SJSA1 (cell line): ENCODE measurements at regions not wholly inside any gene's neighbourhood (a gene's known extent, or its start where the extent isn't known, plus 50 kb on each side); places are given as distances from the start of the nearest gene placed in this dataset.
"Not testable (repeated sequence)": the region's sequence is repeated elsewhere in the genome, so short reads cannot be mapped to it uniquely, and the experiment has no call there.

ENCODE experiments used
- DNase-seq, 2 experiments: peaks; one replicate each; pipeline ENCODE4 v3.0.0-alpha.2; 2015 to 2020; ENCODE audit warnings: low spot score in 2 of 2, low read depth in 1 of 2
- H3K27ac ChIP-seq: fragments of 250-450 bp; sonication (Bioruptor Pico); 2 replicates; pipeline ENCODE4 v1.5.1; 2020; ENCODE audit warnings: mild to moderate bottlenecking, moderate library complexity
- H3K27me3 ChIP-seq: fragments of 250-450 bp; sonication (Bioruptor Pico); replicated peaks from 2 replicates; pipeline ENCODE4 v1.5.1; 2020; ENCODE audit warnings: mild to moderate bottlenecking, moderate library complexity
- H3K36me3 ChIP-seq: fragments of 250-450 bp; sonication (Bioruptor Pico); 2 replicates; pipeline ENCODE4 v1.5.1; 2020; ENCODE audit warnings: mild to moderate bottlenecking
- H3K4me1 ChIP-seq: fragments of 250-450 bp; sonication (Bioruptor Pico); replicated peaks from 2 replicates; pipeline ENCODE4 v1.6.1; 2021; ENCODE audit warnings: mild to moderate bottlenecking
- H3K4me3 ChIP-seq: fragments of 250-450 bp; sonication (Bioruptor Pico); 2 replicates; pipeline ENCODE4 v1.5.1; 2020; ENCODE audit warnings: mild to moderate bottlenecking
- H3K9me3 ChIP-seq: fragments of 250-450 bp; sonication (Bioruptor Pico); replicated peaks from 2 replicates; pipeline ENCODE4 v1.5.1; 2020; ENCODE audit warnings: mild to moderate bottlenecking

GRCh38 chr3:87555290-87555689, 278.9 kb upstream of the POU1F1 start:
- no peaks in the 10 kb centered on the region for H3K4me1 ChIP-seq
- no peak for DNase-seq
- no peaks in the 10 kb centered on the region for H3K27me3 ChIP-seq

DNA sequence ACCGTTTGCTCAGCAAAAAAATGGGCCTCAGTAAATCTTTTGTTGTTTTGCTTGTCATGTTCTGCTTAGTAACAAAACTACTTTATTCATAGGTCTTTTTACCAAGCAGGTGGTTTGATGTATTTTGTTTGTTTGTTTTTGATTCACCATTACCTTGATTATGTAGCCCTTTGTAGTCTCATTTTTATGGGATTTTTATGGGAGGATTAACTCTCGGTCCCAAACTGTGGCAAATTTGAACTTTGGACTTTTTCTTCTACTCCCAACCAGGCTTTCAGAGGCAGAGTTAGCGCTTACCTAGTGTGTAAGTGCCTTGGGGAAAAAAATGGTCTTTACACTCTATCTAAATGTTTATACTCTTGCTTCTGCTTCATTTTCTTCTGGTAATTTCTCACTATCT, 276.7 kb upstream of the POU1F1 start:
- DNase-seq, result no peak
- Histone ChIP-seq H3K9me3 (no peaks in the 10 kb centered on the region), H3K36me3 (no peaks in the 10 kb centered on the region), H3K4me3 (no peak overlapping the region), H3K27ac (no peak overlapping the region), H3K4me1 (no peaks in the 10 kb centered on the region), H3K27me3 (no peaks in the 10 kb centered on the region; the same call in 1 of the 2 replicates)

More at GRCh38 chr3:87555290-87555689, 278.9 kb upstream of the POU1F1 start:
- Histone ChIP-seq H3K4me3 (no peak overlapping the region), H3K36me3 (no peaks in the 10 kb centered on the region), H3K27ac (no peak overlapping the region), H3K9me3 (no peaks in the 10 kb centered on the region)

DNA sequence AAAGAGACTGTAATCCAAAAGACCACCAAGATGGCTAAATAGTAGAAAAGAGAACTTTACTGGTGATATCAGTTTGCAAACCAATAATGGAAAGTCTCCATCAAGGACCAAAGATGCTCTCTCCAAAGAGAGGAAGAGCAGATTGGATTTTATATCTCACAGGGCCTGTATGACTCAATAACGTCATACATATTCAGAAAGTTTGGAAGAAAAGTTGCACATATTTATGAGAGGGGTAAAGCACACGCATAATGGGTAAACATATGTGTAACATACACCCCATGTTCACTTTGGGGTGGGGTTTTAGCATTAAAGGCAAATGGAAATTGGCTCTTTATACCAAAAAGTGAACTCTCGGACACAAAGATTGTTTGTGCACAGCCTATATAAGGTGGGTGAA, 274.5 kb upstream of the POU1F1 start:
- no peak for DNase-seq
- Histone ChIP-seq H3K4me3 (no peak overlapping the region), H3K9me3 (no peaks in the 10 kb centered on the region), H3K4me1 (no peaks in the 10 kb centered on the region), H3K27ac (no peak overlapping the region), H3K36me3 (no peaks in the 10 kb centered on the region), H3K27me3 (no peaks in the 10 kb centered on the region; the same call in 1 of the 2 replicates)

DNA sequence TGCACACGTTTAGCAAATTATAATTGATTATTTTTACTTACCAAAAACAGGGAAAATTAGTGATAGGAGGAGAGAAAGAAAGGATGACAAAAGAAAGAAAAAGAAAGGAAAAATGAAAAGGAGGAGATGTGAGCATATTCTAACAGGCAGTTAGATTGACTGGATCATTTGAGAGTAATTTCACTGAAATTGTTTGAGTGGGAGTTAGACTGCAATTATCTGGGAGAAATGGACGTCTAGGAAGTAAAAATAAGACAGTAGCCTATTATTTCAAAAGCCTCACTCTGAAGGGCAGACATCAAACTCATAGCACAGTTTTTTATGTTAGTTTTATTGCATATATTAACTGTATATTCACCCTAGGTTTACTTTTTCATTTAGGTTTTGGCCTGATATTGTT, 272.8 kb upstream of the POU1F1 start:
- Histone ChIP-seq H3K27ac (no peak overlapping the region), H3K36me3 (no peaks in the 10 kb centered on the region), H3K9me3 (no peaks in the 10 kb centered on the region), H3K4me1 (no peaks in the 10 kb centered on the region), H3K27me3 (no peaks in the 10 kb centered on the region; the same call in 1 of the 2 replicates), H3K4me3 (no peak overlapping the region)
- no peak for DNase-seq

DNA sequence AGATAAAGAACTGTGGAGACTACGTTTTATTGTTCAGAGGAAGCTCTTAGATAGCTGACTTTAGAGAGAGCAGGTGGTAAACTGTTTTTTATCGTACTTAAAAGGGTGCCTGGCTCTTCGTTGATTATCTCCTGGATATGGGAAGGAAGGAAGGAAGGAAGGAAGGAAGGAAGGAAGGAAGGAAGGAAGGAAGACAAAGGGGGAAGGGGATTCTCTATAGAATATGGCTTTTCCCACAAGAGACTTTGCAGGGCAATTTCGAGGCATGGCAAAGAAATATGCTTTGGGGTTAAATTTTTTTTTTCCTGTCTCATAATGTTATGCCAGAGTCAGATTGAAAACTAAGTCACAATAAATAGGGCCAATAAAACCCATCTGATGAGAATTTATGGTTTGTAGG, 271.9 kb upstream of the POU1F1 start:
- Histone ChIP-seq H3K27ac (no peak overlapping the region), H3K27me3 (no peaks in the 10 kb centered on the region; the same call in 1 of the 2 replicates), H3K4me3 (no peak overlapping the region), H3K36me3 (no peaks in the 10 kb centered on the region), H3K9me3 (no peaks in the 10 kb centered on the region), H3K4me1 (no peaks in the 10 kb centered on the region)
- no peak for DNase-seq

DNA sequence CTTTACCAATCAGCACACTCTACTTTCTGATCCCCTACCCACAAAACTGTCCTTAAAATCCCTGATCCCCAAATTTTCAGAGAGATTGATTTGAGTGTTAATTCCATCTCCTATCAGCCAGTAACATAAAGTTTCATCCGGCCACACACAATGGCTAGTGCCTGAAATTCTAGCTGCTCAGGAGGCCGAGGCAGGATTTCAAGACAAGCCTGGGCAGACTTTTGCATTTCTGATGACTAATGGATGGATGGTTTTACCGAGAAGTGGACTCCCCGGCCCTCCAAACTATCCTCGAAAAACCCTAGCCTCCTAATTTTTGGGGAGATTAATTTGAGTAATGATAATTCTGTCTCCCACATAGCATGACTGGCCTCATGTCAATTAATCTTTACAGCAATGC, 269.8 kb upstream of the POU1F1 start:
- no peak for DNase-seq
- Histone ChIP-seq H3K4me3 (no peak overlapping the region), H3K36me3 (no peaks in the 10 kb centered on the region)

DNA sequence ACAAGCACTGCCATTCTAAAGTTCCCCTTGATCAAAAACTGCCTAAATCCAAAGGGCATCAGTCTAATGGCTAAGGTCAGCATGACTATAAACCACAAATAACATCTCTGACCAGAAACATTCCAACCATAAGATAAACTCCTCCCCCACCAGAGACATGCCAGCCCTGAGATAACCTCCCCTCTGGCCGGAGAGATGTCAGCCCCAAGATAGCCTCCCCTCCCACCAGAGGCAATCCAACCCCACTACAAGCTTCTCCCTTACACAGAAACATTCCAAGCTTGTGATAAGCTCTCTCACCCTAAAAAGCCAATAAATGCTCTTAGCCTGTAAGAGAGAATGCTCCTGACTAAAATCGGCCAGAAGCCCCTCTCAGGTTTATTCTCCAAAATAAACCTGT, 267.0 kb upstream of the POU1F1 start:
- H3K27me3 ChIP-seq, H3K9me3 ChIP-seq: not testable (repeated sequence)

More for the DNA sequence above, 269.8 kb upstream of the POU1F1 start:
- H3K9me3 ChIP-seq, result no peaks in the 10 kb centered on the region
- H3K27me3 ChIP-seq, result no peaks in the 10 kb centered on the region; the same call in 1 of the 2 replicates
- H3K27ac ChIP-seq, result no peak overlapping the region
- no peaks in the 10 kb centered on the region for H3K4me1 ChIP-seq

DNA sequence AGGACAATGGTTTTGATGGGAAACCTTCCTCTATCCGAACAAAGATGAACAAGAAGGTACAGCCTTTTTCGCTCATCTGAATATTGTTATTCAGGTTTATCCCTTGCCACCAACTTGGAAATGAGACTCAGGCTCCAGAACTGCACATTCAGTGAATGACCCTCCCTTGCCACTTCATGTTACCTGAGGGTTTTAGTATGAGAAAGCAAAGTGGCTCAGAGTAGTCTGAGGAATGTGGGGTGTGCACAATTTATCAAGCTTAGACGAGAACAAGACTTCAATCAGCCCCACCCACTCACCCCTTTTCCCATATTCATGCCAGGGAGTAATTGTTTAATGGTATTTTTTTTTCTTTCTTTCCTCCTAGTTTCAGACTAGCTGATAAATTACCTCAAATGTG, 265.3 kb upstream of the POU1F1 start:
- Histone ChIP-seq H3K27me3 (no peaks in the 10 kb centered on the region), H3K4me3 (no peak overlapping the region), H3K27ac (no peak overlapping the region), H3K36me3 (no peaks in the 10 kb centered on the region), H3K4me1 (no peaks in the 10 kb centered on the region), H3K9me3 (no peaks in the 10 kb centered on the region)
- no peak for DNase-seq

More for the DNA sequence above, 267.0 kb upstream of the POU1F1 start:
- H3K4me3 ChIP-seq, H3K27ac ChIP-seq, DNase-seq, H3K36me3 ChIP-seq, H3K4me1 ChIP-seq: not testable (repeated sequence)

- DNase-seq, H3K36me3 ChIP-seq, H3K9me3 ChIP-seq, H3K4me3 ChIP-seq, H3K27me3 ChIP-seq, H3K27ac ChIP-seq, H3K4me1 ChIP-seq: not testable (repeated sequence)
Measured at GRCh38 chr3:87538722-87539121, 262.3 kb upstream of the POU1F1 start.

DNA sequence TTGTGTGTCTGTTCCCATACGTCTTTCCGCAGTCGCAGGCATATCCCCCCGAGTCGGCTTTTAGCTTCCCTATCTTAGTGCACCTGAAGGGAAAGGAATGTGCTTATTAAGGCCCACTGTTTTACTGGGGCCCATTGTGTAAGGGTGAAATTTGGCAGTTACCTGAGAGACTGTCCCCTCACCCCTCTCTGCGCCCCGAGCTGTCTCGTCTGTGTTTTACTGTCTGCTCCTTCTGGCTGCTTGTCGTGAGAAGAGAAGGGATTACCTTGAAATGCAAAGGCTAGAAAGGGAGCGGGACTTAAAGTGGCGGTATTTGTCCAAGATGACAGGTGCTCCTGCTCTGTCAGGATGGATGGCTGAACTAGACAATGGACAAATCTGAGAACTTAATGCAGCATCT, 233.0 kb upstream of the POU1F1 start:
- Histone ChIP-seq H3K27ac (no peak overlapping the region), H3K9me3 (no peaks in the 10 kb centered on the region), H3K4me3 (no peak overlapping the region), H3K4me1 (no peaks in the 10 kb centered on the region), H3K27me3 (no peaks in the 10 kb centered on the region), H3K36me3 (no peaks in the 10 kb centered on the region)
- DNase-seq, result no peak

DNA sequence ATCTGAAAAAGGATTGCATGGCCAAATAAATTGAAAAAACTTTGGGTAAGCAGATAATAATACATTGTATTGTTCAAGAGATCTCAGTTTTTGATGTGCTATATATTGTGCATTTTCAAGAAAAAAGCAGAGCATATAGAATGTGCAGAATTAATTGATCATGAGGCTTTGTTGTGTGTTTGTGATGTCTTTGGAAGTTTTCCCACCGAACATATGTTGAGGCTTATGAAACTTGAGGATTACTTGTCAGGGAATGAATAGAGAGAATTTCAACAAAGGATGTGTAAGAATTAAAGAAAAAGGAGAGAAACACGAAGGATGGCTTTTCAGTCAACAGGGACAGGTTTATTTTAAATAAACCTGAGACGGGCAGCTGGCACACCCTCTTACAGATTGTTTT, 232.5 kb upstream of the POU1F1 start:
- no peaks in the 10 kb centered on the region for H3K27me3 ChIP-seq
- H3K9me3 ChIP-seq, result no peaks in the 10 kb centered on the region
- DNase-seq, result no peak
- H3K27ac ChIP-seq, result no peak overlapping the region
- no peaks in the 10 kb centered on the region for H3K4me1 ChIP-seq
- no peak overlapping the region for H3K4me3 ChIP-seq
- no peaks in the 10 kb centered on the region for H3K36me3 ChIP-seq

DNA sequence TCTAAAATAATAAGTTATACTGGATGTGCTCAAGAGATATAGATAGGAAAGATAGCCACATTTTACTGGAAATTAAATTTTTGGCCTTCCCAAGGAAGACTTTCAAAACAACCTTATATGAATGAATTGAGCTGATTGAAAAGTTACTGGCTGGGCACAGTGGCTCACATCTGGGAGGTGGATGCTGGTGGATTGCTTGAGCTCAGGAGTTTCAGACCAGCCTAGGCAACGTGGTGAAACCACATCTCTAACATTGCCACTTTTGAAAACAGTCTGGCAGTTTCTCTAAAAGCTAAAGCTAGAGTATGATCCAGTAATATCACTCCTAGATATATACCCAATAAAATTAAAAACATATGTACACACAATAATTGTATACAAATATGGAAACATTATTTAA, 231.4 kb upstream of the POU1F1 start:
- no peak overlapping the region for H3K4me3 ChIP-seq
- no peaks in the 10 kb centered on the region for H3K4me1 ChIP-seq
- H3K9me3 ChIP-seq, result no peaks in the 10 kb centered on the region

DNA sequence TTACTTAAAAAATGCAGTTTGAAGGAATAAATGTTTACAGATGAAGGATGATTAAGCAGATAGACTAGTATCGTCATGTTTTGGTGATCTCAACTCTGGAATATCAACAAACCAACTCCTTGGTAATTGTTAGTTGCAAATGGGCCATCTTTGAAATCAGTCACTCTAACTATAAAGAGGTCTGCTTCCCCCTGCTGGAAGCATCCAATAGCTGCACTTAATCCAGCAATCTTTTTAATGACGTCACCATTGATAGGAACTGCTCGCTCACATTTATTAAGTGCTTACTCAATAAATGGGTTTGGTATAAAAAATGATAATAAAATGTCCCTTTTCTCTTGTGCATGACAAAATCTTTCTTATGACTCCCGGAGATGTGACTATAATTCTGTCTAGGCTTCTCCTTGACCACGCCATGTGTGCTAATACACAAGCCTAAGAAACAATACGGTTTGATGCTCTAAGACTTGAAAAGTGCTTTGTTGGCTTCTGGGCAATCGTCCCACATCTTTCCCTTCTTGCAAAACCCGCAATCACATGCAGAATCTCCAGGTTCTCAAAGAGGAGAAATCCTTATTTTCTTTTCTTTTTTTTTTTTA, 227.6 kb upstream of the POU1F1 start:
- H3K4me3 ChIP-seq, result no peak overlapping the region
- H3K27ac ChIP-seq, result no peak overlapping the region
- DNase-seq, result peak in 1 of 2 experiments; percentile 46
- H3K36me3 ChIP-seq, result no peaks in the 10 kb centered on the region
- no peaks in the 10 kb centered on the region for H3K4me1 ChIP-seq
- no peaks in the 10 kb centered on the region for H3K9me3 ChIP-seq
- no peaks in the 10 kb centered on the region for H3K27me3 ChIP-seq

More for the DNA sequence above, 231.4 kb upstream of the POU1F1 start:
- H3K27ac ChIP-seq, result no peak overlapping the region
- no peaks in the 10 kb centered on the region for H3K36me3 ChIP-seq
- DNase-seq, result no peak
- H3K27me3 ChIP-seq, result no peaks in the 10 kb centered on the region

GRCh38 chr3:87501076-87501475, 224.7 kb upstream of the POU1F1 start:
- DNase-seq, result no peak
- no peak overlapping the region for H3K4me3 ChIP-seq
- no peaks in the 10 kb centered on the region for H3K36me3 ChIP-seq
- H3K27me3 ChIP-seq, result no peaks in the 10 kb centered on the region
- H3K27ac ChIP-seq, result no peak overlapping the region
- no peaks in the 10 kb centered on the region for H3K4me1 ChIP-seq
- H3K9me3 ChIP-seq, result no peaks in the 10 kb centered on the region
